Activated T-helper 17 cell treated with anti-CD3 and anti-CD28 coated beads, Interleukin-2, amount 50 U/mL, for 72 hours (primary cell): ENCODE measurements at regions not wholly inside any gene's neighbourhood (a gene's known extent, or its start where the extent isn't known, plus 50 kb on each side); places are given as distances from the start of the nearest gene placed in this dataset.

ENCODE experiments used
- ATAC-seq: fragments of 150-1000 bp; cut with Tn5 transposase; replicated peaks from 2 replicates; pipeline ENCODE4 v1.10.0; 2021; ENCODE audit warnings: mild to moderate bottlenecking, moderate library complexity
- H3K27ac Mint-ChIP-seq: one replicate; pipeline ENCODE4 v1.8.0; 2022; ENCODE audit warnings: mixed read lengths
- H3K27me3 Mint-ChIP-seq: one replicate; pipeline ENCODE4 v1.8.0; 2022; ENCODE audit warnings: mixed read lengths
- H3K36me3 Mint-ChIP-seq: one replicate; pipeline ENCODE4 v1.8.0; 2022; ENCODE audit warnings: low read depth, mild to moderate bottlenecking, mixed read lengths
- H3K4me1 Mint-ChIP-seq: one replicate; pipeline ENCODE4 v1.8.0; 2022; ENCODE audit warnings: mixed read lengths
- H3K4me3 Mint-ChIP-seq: one replicate; pipeline ENCODE4 v1.8.0; 2022; ENCODE audit warnings: mild to moderate bottlenecking, mixed read lengths
- H3K9me3 Mint-ChIP-seq: one replicate; pipeline ENCODE4 v1.8.0; 2022; ENCODE audit warnings: mixed read lengths

DNA sequence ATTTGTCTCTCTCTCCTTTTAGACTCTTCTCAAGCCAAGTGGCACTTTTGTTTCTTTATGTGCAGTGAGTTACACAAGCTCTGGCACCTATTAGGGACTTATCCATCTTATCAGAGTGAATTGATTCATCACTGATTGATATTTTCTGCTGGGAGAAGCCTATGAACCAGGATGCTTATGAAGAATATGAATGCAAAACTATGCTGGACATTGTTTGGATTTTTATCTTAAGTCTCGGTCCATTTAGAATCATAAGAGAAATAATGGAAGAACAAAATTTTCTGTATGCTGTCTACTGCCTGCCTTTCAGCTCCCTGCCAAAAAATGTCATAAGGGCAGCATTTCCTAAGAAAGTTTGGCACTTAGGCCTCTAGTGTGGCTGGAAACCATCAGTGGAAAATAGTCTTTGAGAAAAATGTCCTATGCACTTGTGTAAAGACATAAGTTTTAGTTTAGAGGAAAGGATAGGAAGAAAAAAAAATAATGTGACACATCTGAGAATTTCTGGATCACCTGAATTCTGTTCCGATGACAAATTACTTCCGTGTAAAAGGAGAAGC is 365.7 kb upstream of the MAD2L1 start:
- no peaks in the 10 kb centered on the region for H3K36me3 Mint-ChIP-seq
- H3K4me1 Mint-ChIP-seq, result no peaks in the 10 kb centered on the region
- no peaks in the 10 kb centered on the region for H3K27me3 Mint-ChIP-seq
- ATAC-seq, result no peak
- H3K27ac Mint-ChIP-seq, result no peak overlapping the region
- no peak overlapping the region for H3K4me3 Mint-ChIP-seq
- no peaks in the 10 kb centered on the region for H3K9me3 Mint-ChIP-seq

DNA sequence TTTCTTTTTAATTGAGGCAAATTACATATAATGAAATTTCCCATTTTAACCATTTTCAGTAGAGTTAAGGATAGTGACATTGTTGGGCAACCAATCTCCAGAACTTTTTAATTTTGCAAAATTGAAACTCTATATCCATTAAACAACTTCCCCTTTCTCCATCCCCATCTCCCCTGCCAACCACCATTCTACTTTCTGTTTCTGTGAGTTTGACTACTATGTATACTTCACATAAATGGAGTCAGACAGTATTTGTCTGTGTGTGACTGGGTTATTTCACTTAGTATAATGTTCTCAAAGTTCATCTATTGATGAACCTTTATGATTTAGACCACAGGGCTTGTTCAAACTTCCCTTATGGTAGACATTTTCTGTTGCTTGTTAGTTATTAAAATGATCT is 364.5 kb upstream of the MAD2L1 start:
- Mint-ChIP-seq H3K4me1 (no peaks in the 10 kb centered on the region), H3K9me3 (no peaks in the 10 kb centered on the region), H3K27ac (no peak overlapping the region), H3K36me3 (no peaks in the 10 kb centered on the region), H3K4me3 (no peak overlapping the region), H3K27me3 (no peaks in the 10 kb centered on the region)
- no peak for ATAC-seq

DNA sequence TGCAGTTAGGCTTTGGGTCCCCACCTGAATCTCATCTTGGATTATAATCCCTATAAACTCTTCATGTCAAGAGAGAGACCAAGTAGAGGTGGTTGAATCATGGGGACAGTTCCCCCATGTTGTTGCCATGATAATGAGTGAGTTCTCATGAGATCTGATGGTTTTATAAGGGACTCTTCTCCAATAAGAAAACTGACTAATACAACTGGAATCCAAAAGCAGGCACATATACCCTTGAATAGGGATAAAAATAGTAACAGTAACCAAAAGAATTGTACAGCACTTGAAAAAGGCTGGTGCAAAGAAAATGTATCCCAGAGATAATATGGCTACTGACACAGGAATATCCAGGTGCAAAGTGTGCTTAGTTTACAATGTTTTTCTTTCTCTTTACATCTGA is 351.5 kb upstream of the MAD2L1 start:
- H3K36me3 Mint-ChIP-seq, result no peaks in the 10 kb centered on the region
- no peak overlapping the region for H3K27ac Mint-ChIP-seq
- no peaks in the 10 kb centered on the region for H3K4me1 Mint-ChIP-seq
- H3K9me3 Mint-ChIP-seq, result peaks cover 8% of the 10 kb centered on the region
- H3K27me3 Mint-ChIP-seq, result no peaks in the 10 kb centered on the region
- H3K4me3 Mint-ChIP-seq, result no peak overlapping the region
- no peak for ATAC-seq

DNA sequence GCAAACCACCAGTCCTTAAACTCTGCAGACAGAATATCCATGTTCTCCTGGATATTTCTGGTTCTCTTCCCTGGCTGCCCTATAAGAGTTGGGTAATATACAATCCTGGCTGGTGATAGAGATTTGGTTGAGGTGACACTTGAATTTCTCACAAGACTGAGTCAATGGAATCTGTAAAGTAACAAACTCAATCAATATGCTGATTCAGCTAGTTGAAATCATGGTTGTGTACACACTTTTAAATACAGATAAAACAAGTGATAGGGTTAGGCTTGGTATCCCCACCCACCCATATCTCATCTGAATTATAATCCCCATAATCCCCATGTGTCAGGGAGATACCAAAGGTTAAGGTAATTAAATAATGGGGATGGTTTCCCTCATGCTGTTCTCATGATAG is 349.2 kb upstream of the MAD2L1 start:
- H3K27ac Mint-ChIP-seq, result no peak overlapping the region
- H3K36me3 Mint-ChIP-seq, result no peaks in the 10 kb centered on the region
- peaks cover 8% of the 10 kb centered on the region for H3K9me3 Mint-ChIP-seq
- no peak for ATAC-seq
- no peak overlapping the region for H3K4me3 Mint-ChIP-seq
- no peaks in the 10 kb centered on the region for H3K4me1 Mint-ChIP-seq
- no peaks in the 10 kb centered on the region for H3K27me3 Mint-ChIP-seq

DNA sequence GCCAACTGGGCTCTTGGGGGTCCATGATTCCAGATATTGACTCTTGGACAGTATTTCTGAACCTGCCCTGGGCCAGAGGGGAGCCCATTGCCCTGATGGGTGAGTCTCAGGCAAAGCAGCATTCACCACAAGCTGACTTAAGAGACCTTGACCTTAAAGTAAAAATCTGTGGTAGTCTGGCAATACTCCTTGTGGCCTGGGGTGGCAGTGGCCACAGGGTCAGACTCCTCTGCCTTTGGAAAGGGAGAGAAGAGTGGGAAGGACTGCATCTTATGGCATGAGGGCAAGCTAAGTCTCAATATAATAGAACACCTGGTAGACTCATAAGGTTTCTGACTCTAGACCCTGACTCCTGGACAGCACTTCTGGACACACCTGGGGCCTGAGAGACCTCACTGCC is 340.3 kb upstream of the MAD2L1 start:
- peaks cover 5% of the 10 kb centered on the region for H3K27me3 Mint-ChIP-seq
- H3K4me3 Mint-ChIP-seq, result no peak overlapping the region
- H3K27ac Mint-ChIP-seq, result no peak overlapping the region
- ATAC-seq, result no peak
- H3K9me3 Mint-ChIP-seq, result peaks cover 16% of the 10 kb centered on the region
- no peaks in the 10 kb centered on the region for H3K4me1 Mint-ChIP-seq
- no peaks in the 10 kb centered on the region for H3K36me3 Mint-ChIP-seq

DNA sequence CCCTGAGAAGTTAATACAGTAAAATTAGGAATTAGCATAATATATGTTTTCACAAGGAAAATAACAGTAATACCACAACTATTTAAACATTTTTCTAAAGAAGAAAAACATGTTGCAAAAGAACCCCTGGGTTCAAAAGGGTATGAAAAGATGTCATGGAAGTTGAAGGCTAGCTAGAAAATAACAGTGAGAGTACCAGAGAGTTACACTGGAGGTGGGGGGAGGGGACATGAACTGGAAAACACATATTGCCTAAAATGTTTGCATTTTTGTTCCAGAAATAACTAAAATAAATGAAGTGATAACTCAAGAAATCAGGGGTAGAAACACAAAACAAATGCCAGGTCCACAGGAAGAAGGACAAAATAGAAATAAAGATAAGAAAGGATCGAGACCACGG is 336.6 kb upstream of the MAD2L1 start:
- Mint-ChIP-seq H3K9me3 (peaks cover 9% of the 10 kb centered on the region), H3K36me3 (no peaks in the 10 kb centered on the region), H3K4me1 (no peaks in the 10 kb centered on the region), H3K27me3 (peaks cover 5% of the 10 kb centered on the region), H3K4me3 (no peak overlapping the region), H3K27ac (no peak overlapping the region)
- ATAC-seq, result no peak

DNA sequence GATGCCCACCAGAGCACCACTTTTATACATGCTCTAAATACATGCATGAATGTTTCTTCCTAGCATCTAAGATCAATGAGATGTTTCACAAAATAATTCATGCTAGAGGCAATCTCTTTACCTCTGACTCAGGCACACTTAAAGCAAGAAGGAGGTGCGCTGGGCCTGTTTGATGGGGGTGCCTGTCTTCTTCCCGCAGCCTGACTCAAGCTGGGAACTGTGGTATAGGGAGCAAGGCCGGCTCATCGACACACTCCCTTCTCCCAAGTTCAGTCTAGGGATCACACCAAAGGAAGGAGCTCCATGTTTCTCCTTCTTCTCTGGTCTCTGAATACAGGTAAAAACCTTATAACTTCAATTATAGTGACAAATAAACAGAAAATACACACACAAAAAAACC is 333.8 kb upstream of the MAD2L1 start:
- Mint-ChIP-seq H3K27me3 (no peaks in the 10 kb centered on the region), H3K4me1 (no peaks in the 10 kb centered on the region), H3K27ac (no peak overlapping the region), H3K9me3 (no peaks in the 10 kb centered on the region), H3K4me3 (no peak overlapping the region), H3K36me3 (no peaks in the 10 kb centered on the region)
- ATAC-seq, result no peak

DNA sequence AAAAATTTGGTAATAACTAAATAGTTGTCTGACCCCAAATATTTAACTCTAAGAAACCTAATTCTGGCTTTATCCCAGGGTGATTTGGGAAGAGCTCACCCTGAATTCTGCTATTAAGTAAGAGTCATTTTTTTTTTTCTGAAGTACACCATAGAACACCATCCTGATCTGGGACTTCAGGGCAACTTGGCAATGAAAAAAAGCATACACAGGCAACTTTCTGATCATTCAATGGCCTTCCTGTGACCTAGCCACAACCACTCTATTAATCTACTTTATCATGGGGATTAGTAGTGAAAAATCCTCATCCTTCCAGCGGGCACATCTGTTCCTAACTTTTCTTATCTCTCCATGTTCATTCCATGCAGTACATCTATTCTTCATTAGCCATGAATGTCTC is 333.2 kb upstream of the MAD2L1 start:
- no peaks in the 10 kb centered on the region for H3K9me3 Mint-ChIP-seq
- no peaks in the 10 kb centered on the region for H3K27me3 Mint-ChIP-seq
- H3K27ac Mint-ChIP-seq, result no peak overlapping the region
- no peak overlapping the region for H3K4me3 Mint-ChIP-seq
- no peak for ATAC-seq
- H3K36me3 Mint-ChIP-seq, result no peaks in the 10 kb centered on the region
- no peaks in the 10 kb centered on the region for H3K4me1 Mint-ChIP-seq

DNA sequence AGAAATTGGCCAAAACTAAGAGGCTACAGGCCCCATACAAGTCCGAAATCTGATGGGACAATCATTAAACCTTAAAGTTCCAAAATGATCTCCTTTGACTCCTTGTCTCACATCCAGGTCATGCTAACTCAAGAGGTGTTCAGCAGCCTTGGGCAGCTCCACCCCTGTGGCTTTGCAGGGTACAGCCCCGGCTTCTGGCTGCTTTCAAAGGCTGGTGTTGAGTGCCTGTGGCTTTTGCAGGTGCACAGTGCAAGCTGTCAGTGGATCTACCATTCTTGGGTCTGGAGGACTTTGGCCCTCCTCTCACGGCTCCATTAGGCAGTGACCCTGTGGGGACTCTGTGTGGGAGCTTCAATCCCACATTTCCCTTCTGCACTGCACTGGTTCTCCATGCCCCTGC is 329.1 kb upstream of the MAD2L1 start:
- no peak overlapping the region for H3K27ac Mint-ChIP-seq
- no peaks in the 10 kb centered on the region for H3K36me3 Mint-ChIP-seq
- no peaks in the 10 kb centered on the region for H3K27me3 Mint-ChIP-seq

DNA sequence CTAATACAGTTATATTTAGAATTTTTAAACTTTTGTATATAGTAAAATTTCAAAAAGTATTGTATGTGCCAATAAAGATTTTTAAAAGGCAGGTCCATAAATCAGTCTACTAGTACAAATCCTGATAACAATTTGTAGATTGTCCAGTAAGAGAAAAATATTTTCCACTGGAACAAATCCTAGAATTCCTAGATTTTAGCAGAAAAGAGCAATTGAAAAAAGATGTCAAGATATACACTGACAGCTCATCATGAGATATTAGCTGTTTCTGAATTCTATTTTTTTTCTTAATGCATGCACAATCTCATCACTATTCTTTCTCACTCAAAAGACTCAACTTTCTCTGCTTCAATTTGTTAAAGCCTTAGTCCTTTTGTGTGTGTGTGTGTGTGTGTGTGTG is 289.2 kb upstream of the MAD2L1 start:
- H3K4me3 Mint-ChIP-seq, result no peak overlapping the region
- H3K36me3 Mint-ChIP-seq, result no peaks in the 10 kb centered on the region
- H3K9me3 Mint-ChIP-seq, result no peaks in the 10 kb centered on the region
- peaks cover 4% of the 10 kb centered on the region for H3K27me3 Mint-ChIP-seq
- no peak overlapping the region for H3K27ac Mint-ChIP-seq
- no peak for ATAC-seq
- H3K4me1 Mint-ChIP-seq, result no peaks in the 10 kb centered on the region

More for the DNA sequence above, 329.1 kb upstream of the MAD2L1 start:
- ATAC-seq, result no peak
- H3K4me3 Mint-ChIP-seq, result no peak overlapping the region
- no peaks in the 10 kb centered on the region for H3K9me3 Mint-ChIP-seq
- H3K4me1 Mint-ChIP-seq, result no peaks in the 10 kb centered on the region

DNA sequence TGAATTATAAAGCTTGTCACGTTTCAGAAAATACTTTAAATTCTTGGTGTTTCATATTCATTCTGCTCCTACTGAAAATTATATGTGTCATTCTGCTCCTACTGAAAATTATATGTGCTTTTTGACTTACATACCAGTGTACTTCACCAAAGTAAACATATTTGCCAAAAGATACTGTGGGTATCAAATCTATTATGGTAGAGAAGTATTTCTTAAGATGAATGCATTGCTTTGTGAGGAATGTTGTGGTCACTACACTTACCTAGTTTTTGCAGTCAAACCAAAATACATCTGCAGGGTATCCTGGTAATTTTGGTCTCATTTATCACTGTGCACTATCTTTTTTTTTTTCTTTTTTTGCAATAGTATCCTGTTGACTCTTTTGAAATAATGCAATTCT is 287.7 kb upstream of the MAD2L1 start:
- no peaks in the 10 kb centered on the region for H3K9me3 Mint-ChIP-seq
- H3K27me3 Mint-ChIP-seq, result peaks cover 4% of the 10 kb centered on the region
- no peak overlapping the region for H3K27ac Mint-ChIP-seq
- no peaks in the 10 kb centered on the region for H3K36me3 Mint-ChIP-seq
- H3K4me3 Mint-ChIP-seq, result no peak overlapping the region
- no peaks in the 10 kb centered on the region for H3K4me1 Mint-ChIP-seq
- no peak for ATAC-seq

DNA sequence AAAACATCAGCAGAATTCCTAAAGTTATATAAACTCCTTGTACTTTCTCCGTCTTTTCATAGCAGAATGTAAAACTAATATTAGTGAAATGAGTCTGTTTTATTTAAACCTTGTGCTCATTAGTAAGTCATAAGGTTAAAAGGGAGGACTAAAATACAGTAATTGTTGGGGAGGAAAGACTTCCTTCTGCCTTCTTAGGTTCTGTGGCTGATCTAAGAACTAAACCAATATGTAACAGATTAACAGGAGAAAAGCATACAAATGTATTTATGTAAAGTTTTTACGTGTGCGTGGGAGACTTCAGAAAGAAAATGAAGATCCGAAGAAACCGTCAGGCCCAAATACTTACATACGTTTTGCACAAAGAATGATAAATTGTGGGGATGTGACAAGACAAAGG is 286.6 kb upstream of the MAD2L1 start:
- Mint-ChIP-seq H3K4me1 (no peaks in the 10 kb centered on the region), H3K4me3 (no peak overlapping the region), H3K36me3 (no peaks in the 10 kb centered on the region), H3K27me3 (peaks cover 4% of the 10 kb centered on the region), H3K9me3 (no peaks in the 10 kb centered on the region), H3K27ac (no peak overlapping the region)
- ATAC-seq, result no peak

DNA sequence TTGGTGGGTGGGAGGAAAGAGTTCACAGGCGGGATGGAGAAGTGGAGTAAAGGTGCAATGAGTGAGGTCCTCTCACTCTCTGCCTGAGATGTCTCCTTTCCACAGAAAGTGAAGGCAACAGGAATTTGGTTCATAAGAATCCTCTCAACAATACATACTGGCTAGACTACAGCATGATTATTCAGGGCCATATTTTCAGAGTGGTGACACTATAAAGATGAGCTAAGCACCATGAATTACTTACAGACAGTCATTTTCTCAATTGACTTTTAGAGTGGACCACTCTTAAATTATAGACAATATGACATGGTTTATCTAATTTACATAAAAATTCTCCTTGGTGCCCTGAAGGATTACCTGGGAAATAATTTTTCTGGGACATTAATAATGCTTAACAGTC is 286.1 kb upstream of the MAD2L1 start:
- Mint-ChIP-seq H3K36me3 (no peaks in the 10 kb centered on the region), H3K4me1 (no peaks in the 10 kb centered on the region), H3K4me3 (no peak overlapping the region), H3K27me3 (peaks cover 4% of the 10 kb centered on the region), H3K9me3 (no peaks in the 10 kb centered on the region), H3K27ac (no peak overlapping the region)
- no peak for ATAC-seq

DNA sequence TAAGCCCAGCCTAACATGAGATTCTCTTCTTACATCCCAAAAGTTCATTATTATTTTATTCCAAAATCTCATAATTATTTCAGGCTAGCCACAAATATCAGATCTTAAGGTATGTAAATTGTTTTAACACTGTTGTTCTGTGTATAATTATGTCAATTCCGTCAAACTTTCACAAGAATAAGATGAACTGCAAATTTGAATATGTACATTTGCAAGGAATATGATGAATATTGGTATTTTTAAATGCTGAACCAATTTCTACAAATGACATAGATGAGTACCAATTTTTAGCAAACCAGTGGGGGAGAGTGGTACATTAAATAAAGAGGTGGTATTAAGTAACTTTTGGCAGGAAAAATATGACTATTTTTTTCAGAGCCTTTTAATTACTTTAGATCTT is 282.3 kb upstream of the MAD2L1 start:
- Mint-ChIP-seq H3K27ac (no peak overlapping the region), H3K4me3 (no peak overlapping the region), H3K36me3 (no peaks in the 10 kb centered on the region), H3K27me3 (peaks cover 4% of the 10 kb centered on the region), H3K4me1 (no peaks in the 10 kb centered on the region), H3K9me3 (no peaks in the 10 kb centered on the region)
- no peak for ATAC-seq

DNA sequence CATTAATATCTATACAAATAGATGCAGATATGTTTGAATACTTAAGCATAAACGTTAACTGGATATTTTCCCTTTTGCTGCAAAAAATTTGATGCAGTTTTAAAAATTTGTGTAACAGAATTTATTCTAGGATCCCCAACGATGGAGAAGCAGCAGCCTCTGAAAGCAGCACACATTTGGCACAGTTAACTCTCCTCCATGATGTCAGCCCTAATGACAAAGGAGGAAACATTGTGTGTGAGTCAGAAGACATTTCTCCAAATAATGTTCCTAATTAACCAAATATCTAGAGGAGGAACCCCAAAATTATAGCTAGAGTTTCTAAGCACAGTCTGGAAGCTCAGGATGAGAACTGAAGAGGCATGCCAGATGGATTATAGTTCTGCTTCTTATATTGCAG is 281.9 kb upstream of the MAD2L1 start:
- Mint-ChIP-seq H3K36me3 (no peaks in the 10 kb centered on the region), H3K27me3 (peaks cover 4% of the 10 kb centered on the region), H3K9me3 (no peaks in the 10 kb centered on the region), H3K4me1 (no peaks in the 10 kb centered on the region), H3K27ac (no peak overlapping the region), H3K4me3 (no peak overlapping the region)
- no peak for ATAC-seq
